K562 (cell line): ENCODE measurements at regions not wholly inside any gene's neighbourhood (a gene's known extent, or its start where the extent isn't known, plus 50 kb on each side); places are given as distances from the start of the nearest gene placed in this dataset.
A peak's percentile ranks its signal among the peaks of the same experiment; 100 is the strongest.

Source experiments
- ARHGAP35 ChIP-seq: fragments of 450-650 bp; IDR thresholded peaks from 2 replicates; pipeline ENCODE4 v1.6.1; 2018; ENCODE audit not compliant: partially characterized antibody
- DPF2 ChIP-seq: fragments of 450-650 bp; IDR thresholded peaks from 2 replicates; pipeline ENCODE4 v1.6.1; 2016
- NUFIP1 ChIP-seq: fragments of 450-650 bp; IDR thresholded peaks from 2 replicates; pipeline ENCODE4 v1.6.1; 2018; ENCODE audit not compliant: partially characterized antibody
- PURB ChIP-seq: sonication (generic); formaldehyde crosslinking; IDR thresholded peaks from 2 replicates; pipeline ENCODE4 v1.9.0; 2021; ENCODE audit warnings: low read depth, mild to moderate bottlenecking, missing genetic modification reagents
- RBM39 ChIP-seq: fragments of 200-400 bp; formaldehyde crosslinking; optimal IDR thresholded peaks from 2 replicates; pipeline ENCODE3; 2018; ENCODE audit warnings: low read depth, low read length
- SIRT6 ChIP-seq: IDR thresholded peaks from one replicate; pipeline ENCODE4 v1.6.1; 2012; ENCODE audit warnings: low read depth, mild to moderate bottlenecking, control low read depth, inconsistent platforms, low read length, moderate library complexity
- SIX5 ChIP-seq, 2 experiments: IDR thresholded peaks; 2 replicates each; pipeline ENCODE4 v1.6.1; 2011; ENCODE audit warnings: low read length in 2 of 2, borderline replicate concordance in 1 of 2, low read depth in 1 of 2, mild to moderate bottlenecking in 1 of 2, moderate library complexity in 1 of 2; ENCODE audit not compliant: insufficient read depth in 1 of 2
- SUPT5H ChIP-seq: fragments of 450-650 bp; IDR thresholded peaks from 2 replicates; pipeline ENCODE4 v1.6.1; 2016
- TOE1 ChIP-seq, 2 experiments: fragments of 450-650 bp in 1 of 2; sonication (generic) in 1 of 2; formaldehyde crosslinking in 1 of 2; IDR thresholded peaks; 2 replicates each; pipeline versions ENCODE4 v1.7.1 to v1.8.0; 2016 to 2022; ENCODE audit warnings: borderline replicate concordance in 2 of 2, mild to moderate bottlenecking in 2 of 2, antibody characterized with exemption in 1 of 2, inconsistent platforms in 1 of 2, low read depth in 1 of 2, missing genetic modification reagents in 1 of 2, moderate library complexity in 1 of 2
- TF ChIP-seq, protein P1 (sequence below): conservative IDR thresholded peaks from 2 replicates; pipeline ENCODE4 v1.6.1; 2011; ENCODE audit warnings: low read depth, mild to moderate bottlenecking, low read length; ENCODE audit not compliant: control insufficient read depth
- TF ChIP-seq, protein P2 (sequence below): fragments of 250-450 bp; sonication (Bioruptor Pico); IDR thresholded peaks from 2 replicates; pipeline ENCODE4 v1.8.0; 2022; ENCODE audit warnings: moderate library complexity, mild to moderate bottlenecking, inconsistent platforms
- TF ChIP-seq, protein P3 (sequence below): fragments of 250-450 bp; sonication (Bioruptor Pico); IDR thresholded peaks from 2 replicates; pipeline ENCODE4 v1.5.0; 2020; ENCODE audit warnings: mild to moderate bottlenecking
- TF ChIP-seq, protein P4 (sequence below): fragments of 450-650 bp; IDR thresholded peaks from 2 replicates; pipeline ENCODE4 v1.6.1; 2016; ENCODE audit warnings: low read depth

DNA sequence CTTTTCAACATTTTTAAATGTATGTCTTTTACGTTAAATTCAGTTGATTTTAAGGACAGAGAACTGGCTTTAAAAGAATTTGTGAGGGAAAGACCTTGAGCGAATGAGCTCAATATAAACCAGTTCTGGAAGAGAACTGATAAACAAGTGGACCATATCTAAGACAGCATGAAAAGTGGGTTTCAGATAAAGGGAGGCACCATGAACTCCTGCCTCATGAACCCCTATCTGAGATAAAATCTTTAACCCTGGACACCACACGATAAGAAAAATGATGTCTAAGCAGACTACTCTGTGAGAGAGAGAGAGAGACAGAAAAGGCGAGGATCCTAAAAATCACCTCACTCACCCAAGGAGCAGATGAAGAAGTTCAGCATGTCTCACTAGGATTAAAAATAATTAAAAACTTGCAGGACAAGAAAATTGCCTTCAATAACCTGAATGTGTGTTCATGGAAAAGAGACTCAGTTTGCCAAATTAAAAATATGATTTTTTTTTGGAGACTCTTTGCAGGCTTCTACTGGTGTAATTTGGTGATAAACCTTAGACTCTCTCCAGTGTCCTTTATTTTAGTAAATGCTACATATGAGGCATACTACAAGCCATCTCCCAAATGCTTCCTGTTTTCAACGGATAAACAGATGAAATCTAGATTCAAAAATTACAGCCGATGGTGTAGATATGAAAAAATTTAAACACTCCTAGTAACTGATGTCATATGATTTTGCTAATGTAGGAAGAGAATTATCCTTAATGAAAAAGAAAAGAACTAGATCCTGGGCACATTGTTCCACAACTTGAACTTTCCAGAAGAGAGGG is 299.5 kb downstream of the ADGB start (continued):
- TF ChIP-seq DPF2 (peak; percentile 96), SIX5 (IDR thresholded peaks at IDR 0.05; ENCODE audit: borderline replicate concordance in 1 of 2, insufficient read depth in 1 of 2, low read depth in 1 of 2, low read length in 2 of 2) (no peak), SUPT5H (no peak), TOE1 (IDR thresholded peaks at IDR 0.05; ENCODE audit: borderline replicate concordance) (peak; percentile 26; the same call in 1 of the 2 replicates), TOE1 (CRISPR knock-in tag; IDR thresholded peaks at IDR 0.05; ENCODE audit: borderline replicate concordance, low read depth) (no peak), SIRT6 (no peak), NUFIP1 (no peak), RBM39 (no peak), PURB (CRISPR knock-in tag) (no peak), ARHGAP35 (no peak)
- TF ChIP-seq, protein P1, sequence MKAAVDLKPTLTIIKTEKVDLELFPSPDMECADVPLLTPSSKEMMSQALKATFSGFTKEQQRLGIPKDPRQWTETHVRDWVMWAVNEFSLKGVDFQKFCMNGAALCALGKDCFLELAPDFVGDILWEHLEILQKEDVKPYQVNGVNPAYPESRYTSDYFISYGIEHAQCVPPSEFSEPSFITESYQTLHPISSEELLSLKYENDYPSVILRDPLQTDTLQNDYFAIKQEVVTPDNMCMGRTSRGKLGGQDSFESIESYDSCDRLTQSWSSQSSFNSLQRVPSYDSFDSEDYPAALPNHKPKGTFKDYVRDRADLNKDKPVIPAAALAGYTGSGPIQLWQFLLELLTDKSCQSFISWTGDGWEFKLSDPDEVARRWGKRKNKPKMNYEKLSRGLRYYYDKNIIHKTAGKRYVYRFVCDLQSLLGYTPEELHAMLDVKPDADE: no peak
- TF ChIP-seq, protein P2, sequence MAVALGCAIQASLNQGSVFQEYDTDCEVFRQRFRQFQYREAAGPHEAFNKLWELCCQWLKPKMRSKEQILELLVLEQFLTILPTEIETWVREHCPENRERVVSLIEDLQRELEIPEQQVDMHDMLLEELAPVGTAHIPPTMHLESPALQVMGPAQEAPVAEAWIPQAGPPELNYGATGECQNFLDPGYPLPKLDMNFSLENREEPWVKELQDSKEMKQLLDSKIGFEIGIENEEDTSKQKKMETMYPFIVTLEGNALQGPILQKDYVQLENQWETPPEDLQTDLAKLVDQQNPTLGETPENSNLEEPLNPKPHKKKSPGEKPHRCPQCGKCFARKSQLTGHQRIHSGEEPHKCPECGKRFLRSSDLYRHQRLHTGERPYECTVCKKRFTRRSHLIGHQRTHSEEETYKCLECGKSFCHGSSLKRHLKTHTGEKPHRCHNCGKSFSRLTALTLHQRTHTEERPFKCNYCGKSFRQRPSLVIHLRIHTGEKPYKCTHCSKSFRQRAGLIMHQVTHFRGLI (CRISPR knock-in tag): 0 out of 2 replicates have a peak, but pooled peaks have one; percentile 69
- TF ChIP-seq, protein P3, sequence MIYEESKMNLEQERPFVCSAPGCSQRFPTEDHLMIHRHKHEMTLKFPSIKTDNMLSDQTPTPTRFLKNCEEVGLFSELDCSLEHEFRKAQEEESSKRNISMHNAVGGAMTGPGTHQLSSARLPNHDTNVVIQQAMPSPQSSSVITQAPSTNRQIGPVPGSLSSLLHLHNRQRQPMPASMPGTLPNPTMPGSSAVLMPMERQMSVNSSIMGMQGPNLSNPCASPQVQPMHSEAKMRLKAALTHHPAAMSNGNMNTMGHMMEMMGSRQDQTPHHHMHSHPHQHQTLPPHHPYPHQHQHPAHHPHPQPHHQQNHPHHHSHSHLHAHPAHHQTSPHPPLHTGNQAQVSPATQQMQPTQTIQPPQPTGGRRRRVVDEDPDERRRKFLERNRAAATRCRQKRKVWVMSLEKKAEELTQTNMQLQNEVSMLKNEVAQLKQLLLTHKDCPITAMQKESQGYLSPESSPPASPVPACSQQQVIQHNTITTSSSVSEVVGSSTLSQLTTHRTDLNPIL: no peak
- TF ChIP-seq, protein P4, sequence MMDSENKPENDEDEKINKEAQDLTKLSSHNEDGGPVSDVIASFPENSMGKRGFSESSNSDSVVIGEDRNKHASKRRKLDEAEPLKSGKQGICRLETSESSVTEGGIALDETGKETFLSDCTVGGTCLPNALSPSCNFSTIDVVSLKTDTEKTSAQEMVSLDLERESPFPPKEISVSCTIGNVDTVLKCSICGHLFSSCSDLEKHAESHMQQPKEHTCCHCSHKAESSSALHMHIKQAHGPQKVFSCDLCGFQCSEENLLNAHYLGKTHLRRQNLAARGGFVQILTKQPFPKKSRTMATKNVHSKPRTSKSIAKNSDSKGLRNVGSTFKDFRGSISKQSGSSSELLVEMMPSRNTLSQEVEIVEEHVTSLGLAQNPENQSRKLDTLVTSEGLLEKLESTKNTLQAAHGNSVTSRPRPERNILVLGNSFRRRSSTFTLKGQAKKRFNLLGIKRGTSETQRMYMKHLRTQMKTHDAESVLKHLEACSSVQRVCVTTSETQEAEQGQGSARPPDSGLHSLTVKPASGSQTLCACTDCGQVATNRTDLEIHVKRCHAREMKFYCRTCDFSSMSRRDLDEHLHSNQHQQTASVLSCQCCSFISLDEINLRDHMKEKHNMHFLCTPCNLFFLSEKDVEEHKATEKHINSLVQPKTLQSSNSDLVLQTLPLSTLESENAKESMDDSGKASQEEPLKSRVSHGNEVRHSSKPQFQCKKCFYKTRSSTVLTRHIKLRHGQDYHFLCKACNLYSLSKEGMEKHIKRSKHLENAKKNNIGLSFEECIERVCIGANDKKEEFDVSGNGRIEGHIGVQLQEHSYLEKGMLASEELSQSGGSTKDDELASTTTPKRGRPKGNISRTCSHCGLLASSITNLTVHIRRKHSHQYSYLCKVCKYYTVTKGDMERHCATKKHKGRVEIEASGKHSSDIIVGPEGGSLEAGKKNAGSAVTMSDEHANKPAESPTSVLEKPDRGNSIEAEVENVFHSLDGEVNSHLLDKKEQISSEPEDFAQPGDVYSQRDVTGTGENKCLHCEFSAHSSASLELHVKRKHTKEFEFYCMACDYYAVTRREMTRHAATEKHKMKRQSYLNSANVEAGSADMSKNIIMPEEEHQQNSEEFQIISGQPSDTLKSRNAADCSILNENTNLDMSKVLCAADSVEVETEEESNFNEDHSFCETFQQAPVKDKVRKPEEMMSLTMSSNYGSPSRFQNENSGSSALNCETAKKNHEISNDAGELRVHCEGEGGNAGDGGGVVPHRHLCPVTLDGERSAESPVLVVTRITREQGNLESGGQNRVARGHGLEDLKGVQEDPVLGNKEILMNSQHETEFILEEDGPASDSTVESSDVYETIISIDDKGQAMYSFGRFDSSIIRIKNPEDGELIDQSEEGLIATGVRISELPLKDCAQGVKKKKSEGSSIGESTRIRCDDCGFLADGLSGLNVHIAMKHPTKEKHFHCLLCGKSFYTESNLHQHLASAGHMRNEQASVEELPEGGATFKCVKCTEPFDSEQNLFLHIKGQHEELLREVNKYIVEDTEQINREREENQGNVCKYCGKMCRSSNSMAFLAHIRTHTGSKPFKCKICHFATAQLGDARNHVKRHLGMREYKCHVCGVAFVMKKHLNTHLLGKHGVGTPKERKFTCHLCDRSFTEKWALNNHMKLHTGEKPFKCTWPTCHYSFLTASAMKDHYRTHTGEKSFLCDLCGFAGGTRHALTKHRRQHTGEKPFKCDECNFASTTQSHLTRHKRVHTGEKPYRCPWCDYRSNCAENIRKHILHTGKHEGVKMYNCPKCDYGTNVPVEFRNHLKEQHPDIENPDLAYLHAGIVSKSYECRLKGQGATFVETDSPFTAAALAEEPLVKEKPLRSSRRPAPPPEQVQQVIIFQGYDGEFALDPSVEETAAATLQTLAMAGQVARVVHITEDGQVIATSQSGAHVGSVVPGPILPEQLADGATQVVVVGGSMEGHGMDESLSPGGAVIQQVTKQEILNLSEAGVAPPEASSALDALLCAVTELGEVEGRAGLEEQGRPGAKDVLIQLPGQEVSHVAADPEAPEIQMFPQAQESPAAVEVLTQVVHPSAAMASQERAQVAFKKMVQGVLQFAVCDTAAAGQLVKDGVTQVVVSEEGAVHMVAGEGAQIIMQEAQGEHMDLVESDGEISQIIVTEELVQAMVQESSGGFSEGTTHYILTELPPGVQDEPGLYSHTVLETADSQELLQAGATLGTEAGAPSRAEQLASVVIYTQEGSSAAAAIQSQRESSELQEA: no peak
